Thoracic aorta (tissue), 2 donors: ENCODE measurements at regions not wholly inside any gene's neighbourhood (a gene's known extent, or its start where the extent isn't known, plus 50 kb on each side); places are given as distances from the start of the nearest gene placed in this dataset.

ENCODE experiments used
- ATAC-seq: fragments of 150-250 bp; one replicate; pipeline ENCODE4 v1.8.0; 2017; ENCODE audit warnings: low read depth; ENCODE audit not compliant: insufficient number of reproducible peaks, low FRiP score
- DNase-seq: peaks from one replicate; pipeline ENCODE4 v3.0.0-alpha.2; 2020; ENCODE audit warnings: low spot score
- H3K27ac ChIP-seq, 2 donors: fragments of 200-600 bp; sonication (generic); 1 replicate in 1 of 2; 2 replicates in 1 of 2; pipeline ENCODE4 v1.5.1; 2016; ENCODE audit warnings: mild to moderate bottlenecking in 2 of 2, moderate library complexity in 2 of 2
- H3K27me3 ChIP-seq: fragments of 200-600 bp; sonication (generic); replicated peaks from 2 replicates; pipeline ENCODE4 v1.6.0; 2016; ENCODE audit warnings: mild to moderate bottlenecking; ENCODE audit not compliant: insufficient read depth
- H3K36me3 ChIP-seq: fragments of 200-600 bp; sonication (generic); one replicate; pipeline ENCODE4 v1.5.1; 2016
- H3K4me1 ChIP-seq, 2 donors: fragments of 200-600 bp; sonication (generic); 1 replicate in 1 of 2; 2 replicates in 1 of 2; pipeline versions ENCODE4 v1.5.1 to v1.6.0; 2016; ENCODE audit warnings: low read depth in 2 of 2, mild to moderate bottlenecking in 1 of 2; ENCODE audit not compliant: control insufficient read depth in 1 of 2
- H3K4me3 ChIP-seq: fragments of 200-600 bp; sonication (generic); 2 replicates; pipeline ENCODE4 v1.5.1; 2016; ENCODE audit warnings: mild to moderate bottlenecking
- H3K9me3 ChIP-seq: fragments of 200-600 bp; sonication (generic); 2 replicates; pipeline ENCODE4 v1.5.1; 2016
- CTCF ChIP-seq: fragments of 200-600 bp; sonication (generic); IDR thresholded peaks from one replicate; pipeline ENCODE4 v1.5.1; 2019; ENCODE audit warnings: antibody characterized with exemption

GRCh38 chr3:68033867-68034266, 379.5 kb upstream of the SUCLG2 start:
- Histone ChIP-seq H3K27ac (no peak overlapping the region), H3K27me3 (no peaks in the 10 kb centered on the region), H3K4me3 (no peak overlapping the region), H3K4me1 (peaks cover 24 to 42% of the 10 kb centered on the region in 2 donors), H3K9me3 (no peaks in the 10 kb centered on the region), H3K36me3 (no peaks in the 10 kb centered on the region)
- DNase-seq (no peak), ATAC-seq (no peak)
- no peak for TF ChIP-seq CTCF

GRCh38 chr3:68032209-68032608, 377.8 kb upstream of the SUCLG2 start:
- TF ChIP-seq CTCF, result no peak
- Histone ChIP-seq H3K4me3 (peak overlapping the region; percentile 22), H3K27me3 (no peaks in the 10 kb centered on the region), H3K36me3 (no peaks in the 10 kb centered on the region), H3K4me1 (peaks cover 19 to 31% of the 10 kb centered on the region in 2 donors), H3K9me3 (no peaks in the 10 kb centered on the region), H3K27ac (peak overlapping the region; percentile 62 to 81)
- DNase-seq (peak; percentile 6), ATAC-seq (peak; percentile 82)

- Histone ChIP-seq H3K36me3 (no peaks in the 10 kb centered on the region), H3K4me1 (no peaks in the 10 kb centered on the region), H3K27me3 (no peaks in the 10 kb centered on the region), H3K27ac (no peak overlapping the region), H3K4me3 (no peak overlapping the region), H3K9me3 (no peaks in the 10 kb centered on the region)
- no peak for TF ChIP-seq CTCF
- DNase-seq, result no peak
- ATAC-seq, result no peak
These were observed 370.8 kb upstream of the SUCLG2 start for GRCh38 chr3:68025189-68025588.

- Histone ChIP-seq H3K36me3 (no peaks in the 10 kb centered on the region), H3K4me3 (no peak overlapping the region), H3K27ac (no peak overlapping the region), H3K4me1 (no peaks in the 10 kb centered on the region), H3K9me3 (no peaks in the 10 kb centered on the region), H3K27me3 (no peaks in the 10 kb centered on the region)
- no peak for TF ChIP-seq CTCF
- ATAC-seq (no peak), DNase-seq (no peak)
These were observed 365.5 kb upstream of the SUCLG2 start for GRCh38 chr3:68019876-68020275.

- TF ChIP-seq CTCF, result no peak
These were observed 363.9 kb upstream of the SUCLG2 start for GRCh38 chr3:68018275-68018674.

More at GRCh38 chr3:68018275-68018674, 363.9 kb upstream of the SUCLG2 start:
- no peak overlapping the region for H3K27ac ChIP-seq
- no peaks in the 10 kb centered on the region for H3K4me1 ChIP-seq
- H3K36me3 ChIP-seq, result no peaks in the 10 kb centered on the region
- H3K9me3 ChIP-seq, result no peaks in the 10 kb centered on the region
- ATAC-seq (no peak), DNase-seq (no peak)
- H3K27me3 ChIP-seq, result no peaks in the 10 kb centered on the region
- no peak overlapping the region for H3K4me3 ChIP-seq
